ENCODE measurements at regions not wholly inside any gene's neighbourhood (a gene's known extent, or its start where the extent isn't known, plus 50 kb on each side); places are given as distances from the start of the nearest gene placed in this dataset.
"Not testable (repeated sequence)": the region's sequence is repeated elsewhere in the genome, so short reads cannot be mapped to it uniquely, and the experiment has no call there.

- Histone ChIP-seq H3K9ac (ENCODE audit: low read depth, low read length) (no peak overlapping the region), H3K27me3 (ENCODE audit: control insufficient read depth, insufficient read depth, low read length) (no peaks in the 10 kb centered on the region), H3K4me1 (ENCODE audit: control insufficient read depth, insufficient read depth, low read length) (no peaks in the 10 kb centered on the region), H3K36me3 (ENCODE audit: control insufficient read depth, insufficient read depth, low read length) (no peaks in the 10 kb centered on the region), H3K27ac (ENCODE audit: low read depth, low read length) (no peak overlapping the region), H3K4me3 (ENCODE audit: low read depth, low read length) (no peak overlapping the region), H3K9me3 (ENCODE audit: control insufficient read depth, insufficient read depth, low read length) (no peaks in the 10 kb centered on the region)
These were observed 124.4 kb upstream of the GORAB start for GRCh38 chr1:170407581-170407980.

GRCh38 chr1:170410401-170411166, 121.4 kb upstream of the GORAB start:
- Histone ChIP-seq H3K36me3 (ENCODE audit: control insufficient read depth, insufficient read depth, low read length) (no peaks in the 10 kb centered on the region), H3K27ac (ENCODE audit: low read depth, low read length) (no peak overlapping the region), H3K9me3 (ENCODE audit: control insufficient read depth, insufficient read depth, low read length) (no peaks in the 10 kb centered on the region), H3K4me3 (ENCODE audit: low read depth, low read length) (no peak overlapping the region), H3K9ac (ENCODE audit: low read depth, low read length) (no peak overlapping the region), H3K4me1 (ENCODE audit: control insufficient read depth, insufficient read depth, low read length) (no peaks in the 10 kb centered on the region), H3K27me3 (ENCODE audit: control insufficient read depth, insufficient read depth, low read length) (no peaks in the 10 kb centered on the region)

GRCh38 chr1:170414989-170415709, 116.8 kb upstream of the GORAB start:
- Histone ChIP-seq H3K27me3 (ENCODE audit: control insufficient read depth, insufficient read depth, low read length) (no peaks in the 10 kb centered on the region), H3K4me1 (ENCODE audit: control insufficient read depth, insufficient read depth, low read length) (no peaks in the 10 kb centered on the region), H3K36me3 (ENCODE audit: control insufficient read depth, insufficient read depth, low read length) (no peaks in the 10 kb centered on the region), H3K27ac (ENCODE audit: low read depth, low read length) (no peak overlapping the region), H3K9me3 (ENCODE audit: control insufficient read depth, insufficient read depth, low read length) (no peaks in the 10 kb centered on the region; the same call in 1 of the 2 replicates), H3K9ac (ENCODE audit: low read depth, low read length) (no peak overlapping the region), H3K4me3 (ENCODE audit: low read depth, low read length) (no peak overlapping the region)

- Histone ChIP-seq H3K27me3 (ENCODE audit: control insufficient read depth, insufficient read depth, low read length) (no peaks in the 10 kb centered on the region), H3K4me3 (ENCODE audit: low read depth, low read length) (no peak overlapping the region), H3K9me3 (ENCODE audit: control insufficient read depth, insufficient read depth, low read length) (no peaks in the 10 kb centered on the region; the same call in 1 of the 2 replicates), H3K9ac (ENCODE audit: low read depth, low read length) (no peak overlapping the region), H3K4me1 (ENCODE audit: control insufficient read depth, insufficient read depth, low read length) (no peaks in the 10 kb centered on the region), H3K27ac (ENCODE audit: low read depth, low read length) (no peak overlapping the region), H3K36me3 (ENCODE audit: control insufficient read depth, insufficient read depth, low read length) (no peaks in the 10 kb centered on the region)
These were observed 116.1 kb upstream of the GORAB start for GRCh38 chr1:170415710-170416372.

GRCh38 chr1:170424346-170424745, 107.6 kb upstream of the GORAB start:
- Histone ChIP-seq H3K4me1 (ENCODE audit: control insufficient read depth, insufficient read depth, low read length) (peaks cover 9% of the 10 kb centered on the region; the same call in 1 of the 2 replicates), H3K27me3 (ENCODE audit: control insufficient read depth, insufficient read depth, low read length) (no peaks in the 10 kb centered on the region), H3K9me3 (ENCODE audit: control insufficient read depth, insufficient read depth, low read length) (no peaks in the 10 kb centered on the region), H3K9ac (ENCODE audit: low read depth, low read length) (no peak overlapping the region), H3K4me3 (ENCODE audit: low read depth, low read length) (no peak overlapping the region), H3K36me3 (ENCODE audit: control insufficient read depth, insufficient read depth, low read length) (no peaks in the 10 kb centered on the region), H3K27ac (ENCODE audit: low read depth, low read length) (no peak overlapping the region)

GRCh38 chr1:170426596-170426995, 105.4 kb upstream of the GORAB start:
- Histone ChIP-seq H3K36me3 (ENCODE audit: control insufficient read depth, insufficient read depth, low read length) (no peaks in the 10 kb centered on the region), H3K9ac (ENCODE audit: low read depth, low read length) (no peak overlapping the region), H3K27ac (ENCODE audit: low read depth, low read length) (no peak overlapping the region), H3K27me3 (ENCODE audit: control insufficient read depth, insufficient read depth, low read length) (no peaks in the 10 kb centered on the region), H3K9me3 (ENCODE audit: control insufficient read depth, insufficient read depth, low read length) (no peaks in the 10 kb centered on the region), H3K4me1 (ENCODE audit: control insufficient read depth, insufficient read depth, low read length) (peaks cover 9% of the 10 kb centered on the region; the same call in 1 of the 2 replicates), H3K4me3 (ENCODE audit: low read depth, low read length) (no peak overlapping the region)

- not testable (repeated sequence) for H3K9ac ChIP-seq (ENCODE audit: low read depth, low read length); H3K36me3 ChIP-seq (ENCODE audit: control insufficient read depth, insufficient read depth, low read length); H3K4me3 ChIP-seq (ENCODE audit: low read depth, low read length); H3K27ac ChIP-seq (ENCODE audit: low read depth, low read length); H3K27me3 ChIP-seq (ENCODE audit: control insufficient read depth, insufficient read depth, low read length); H3K4me1 ChIP-seq (ENCODE audit: control insufficient read depth, insufficient read depth, low read length); H3K9me3 ChIP-seq (ENCODE audit: control insufficient read depth, insufficient read depth, low read length)
These were observed 105.0 kb upstream of the GORAB start for GRCh38 chr1:170427002-170427401.

GRCh38 chr1:170436928-170437327, 95.0 kb upstream of the GORAB start:
- Histone ChIP-seq H3K27me3 (ENCODE audit: control insufficient read depth, insufficient read depth, low read length) (no peaks in the 10 kb centered on the region), H3K36me3 (ENCODE audit: control insufficient read depth, insufficient read depth, low read length) (no peaks in the 10 kb centered on the region), H3K9me3 (ENCODE audit: control insufficient read depth, insufficient read depth, low read length) (no peaks in the 10 kb centered on the region), H3K27ac (ENCODE audit: low read depth, low read length) (no peak overlapping the region), H3K4me1 (ENCODE audit: control insufficient read depth, insufficient read depth, low read length) (peaks cover 13% of the 10 kb centered on the region), H3K9ac (ENCODE audit: low read depth, low read length) (no peak overlapping the region), H3K4me3 (ENCODE audit: low read depth, low read length) (no peak overlapping the region)

GRCh38 chr1:170445096-170445495, 86.9 kb upstream of the GORAB start:
- H3K4me1 ChIP-seq (ENCODE audit: control insufficient read depth, insufficient read depth, low read length): no peaks in the 10 kb centered on the region
- no peaks in the 10 kb centered on the region for H3K36me3 ChIP-seq (ENCODE audit: control insufficient read depth, insufficient read depth, low read length)
- no peaks in the 10 kb centered on the region for H3K27me3 ChIP-seq (ENCODE audit: control insufficient read depth, insufficient read depth, low read length)
- no peak overlapping the region for H3K9ac ChIP-seq (ENCODE audit: low read depth, low read length)
- no peak overlapping the region for H3K4me3 ChIP-seq (ENCODE audit: low read depth, low read length)
- H3K27ac ChIP-seq (ENCODE audit: low read depth, low read length): no peak overlapping the region
- H3K9me3 ChIP-seq (ENCODE audit: control insufficient read depth, insufficient read depth, low read length): no peaks in the 10 kb centered on the region

- H3K4me1 ChIP-seq (ENCODE audit: control insufficient read depth, insufficient read depth, low read length): no peaks in the 10 kb centered on the region
- no peak overlapping the region for H3K9ac ChIP-seq (ENCODE audit: low read depth, low read length)
- no peaks in the 10 kb centered on the region for H3K36me3 ChIP-seq (ENCODE audit: control insufficient read depth, insufficient read depth, low read length)
- no peaks in the 10 kb centered on the region for H3K9me3 ChIP-seq (ENCODE audit: control insufficient read depth, insufficient read depth, low read length)
- H3K4me3 ChIP-seq (ENCODE audit: low read depth, low read length): no peak overlapping the region
- no peaks in the 10 kb centered on the region for H3K27me3 ChIP-seq (ENCODE audit: control insufficient read depth, insufficient read depth, low read length)
- no peak overlapping the region for H3K27ac ChIP-seq (ENCODE audit: low read depth, low read length)
These were observed 83.3 kb upstream of the GORAB start for GRCh38 chr1:170448661-170449158.
